HL-60 (cell line): ENCODE measurements at regions not wholly inside any gene's neighbourhood (a gene's known extent, or its start where the extent isn't known, plus 50 kb on each side); places are given as distances from the start of the nearest gene placed in this dataset.

Experiments used
- GABPA ChIP-seq: IDR thresholded peaks from 2 replicates; pipeline ENCODE4 v1.6.1; 2012; ENCODE audit warnings: low read depth
- TF ChIP-seq, protein P1 (sequence below): IDR thresholded peaks from one replicate; pipeline ENCODE4 v1.5.1; 2011; ENCODE audit warnings: low read length, control low read depth, inconsistent platforms; ENCODE audit not compliant: insufficient read depth
- TF ChIP-seq, protein P2 (sequence below): IDR thresholded peaks from 2 replicates; pipeline ENCODE4 v1.6.1; 2012; ENCODE audit warnings: low read depth; ENCODE audit not compliant: insufficient replicate concordance

DNA sequence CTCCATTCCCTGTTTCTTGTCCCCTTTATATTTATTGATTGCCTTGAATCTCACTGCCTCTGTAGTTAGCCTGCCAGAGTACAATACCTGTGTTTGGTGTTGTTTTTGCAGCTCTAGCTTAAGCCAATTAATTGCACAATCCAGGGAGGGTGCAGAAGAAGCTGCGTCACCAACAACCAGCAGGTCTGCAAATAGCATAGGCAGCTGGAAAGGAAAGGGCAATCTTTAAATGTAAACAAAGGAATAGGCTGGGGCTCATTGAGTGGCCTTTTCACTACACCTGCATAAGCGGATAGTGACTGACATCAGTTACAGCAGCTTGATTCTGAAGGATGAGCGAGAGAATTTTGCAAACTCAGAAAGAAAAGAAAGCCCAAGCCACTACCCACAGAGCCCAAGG lies 106.8 kb upstream of the RAI2 start:
- TF ChIP-seq, protein P1, sequence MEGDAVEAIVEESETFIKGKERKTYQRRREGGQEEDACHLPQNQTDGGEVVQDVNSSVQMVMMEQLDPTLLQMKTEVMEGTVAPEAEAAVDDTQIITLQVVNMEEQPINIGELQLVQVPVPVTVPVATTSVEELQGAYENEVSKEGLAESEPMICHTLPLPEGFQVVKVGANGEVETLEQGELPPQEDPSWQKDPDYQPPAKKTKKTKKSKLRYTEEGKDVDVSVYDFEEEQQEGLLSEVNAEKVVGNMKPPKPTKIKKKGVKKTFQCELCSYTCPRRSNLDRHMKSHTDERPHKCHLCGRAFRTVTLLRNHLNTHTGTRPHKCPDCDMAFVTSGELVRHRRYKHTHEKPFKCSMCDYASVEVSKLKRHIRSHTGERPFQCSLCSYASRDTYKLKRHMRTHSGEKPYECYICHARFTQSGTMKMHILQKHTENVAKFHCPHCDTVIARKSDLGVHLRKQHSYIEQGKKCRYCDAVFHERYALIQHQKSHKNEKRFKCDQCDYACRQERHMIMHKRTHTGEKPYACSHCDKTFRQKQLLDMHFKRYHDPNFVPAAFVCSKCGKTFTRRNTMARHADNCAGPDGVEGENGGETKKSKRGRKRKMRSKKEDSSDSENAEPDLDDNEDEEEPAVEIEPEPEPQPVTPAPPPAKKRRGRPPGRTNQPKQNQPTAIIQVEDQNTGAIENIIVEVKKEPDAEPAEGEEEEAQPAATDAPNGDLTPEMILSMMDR, result no peak
- TF ChIP-seq, protein P2, sequence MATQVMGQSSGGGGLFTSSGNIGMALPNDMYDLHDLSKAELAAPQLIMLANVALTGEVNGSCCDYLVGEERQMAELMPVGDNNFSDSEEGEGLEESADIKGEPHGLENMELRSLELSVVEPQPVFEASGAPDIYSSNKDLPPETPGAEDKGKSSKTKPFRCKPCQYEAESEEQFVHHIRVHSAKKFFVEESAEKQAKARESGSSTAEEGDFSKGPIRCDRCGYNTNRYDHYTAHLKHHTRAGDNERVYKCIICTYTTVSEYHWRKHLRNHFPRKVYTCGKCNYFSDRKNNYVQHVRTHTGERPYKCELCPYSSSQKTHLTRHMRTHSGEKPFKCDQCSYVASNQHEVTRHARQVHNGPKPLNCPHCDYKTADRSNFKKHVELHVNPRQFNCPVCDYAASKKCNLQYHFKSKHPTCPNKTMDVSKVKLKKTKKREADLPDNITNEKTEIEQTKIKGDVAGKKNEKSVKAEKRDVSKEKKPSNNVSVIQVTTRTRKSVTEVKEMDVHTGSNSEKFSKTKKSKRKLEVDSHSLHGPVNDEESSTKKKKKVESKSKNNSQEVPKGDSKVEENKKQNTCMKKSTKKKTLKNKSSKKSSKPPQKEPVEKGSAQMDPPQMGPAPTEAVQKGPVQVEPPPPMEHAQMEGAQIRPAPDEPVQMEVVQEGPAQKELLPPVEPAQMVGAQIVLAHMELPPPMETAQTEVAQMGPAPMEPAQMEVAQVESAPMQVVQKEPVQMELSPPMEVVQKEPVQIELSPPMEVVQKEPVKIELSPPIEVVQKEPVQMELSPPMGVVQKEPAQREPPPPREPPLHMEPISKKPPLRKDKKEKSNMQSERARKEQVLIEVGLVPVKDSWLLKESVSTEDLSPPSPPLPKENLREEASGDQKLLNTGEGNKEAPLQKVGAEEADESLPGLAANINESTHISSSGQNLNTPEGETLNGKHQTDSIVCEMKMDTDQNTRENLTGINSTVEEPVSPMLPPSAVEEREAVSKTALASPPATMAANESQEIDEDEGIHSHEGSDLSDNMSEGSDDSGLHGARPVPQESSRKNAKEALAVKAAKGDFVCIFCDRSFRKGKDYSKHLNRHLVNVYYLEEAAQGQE, result no peak
- no peak for TF ChIP-seq GABPA
